ENCODE measurements at regions not wholly inside any gene's neighbourhood (a gene's known extent, or its start where the extent isn't known, plus 50 kb on each side); places are given as distances from the start of the nearest gene placed in this dataset.

- no peaks in the 10 kb centered on the region for H3K9me3 ChIP-seq (ENCODE audit: low read depth)
- H3K79me2 ChIP-seq, result no peaks in the 10 kb centered on the region
- no peaks in the 10 kb centered on the region for H3K9me2 ChIP-seq (replicated peaks; ENCODE audit: insufficient read depth)
Measured at GRCh38 chr1:193929374-193930033, 743.1 kb upstream of the B3GALT2 start.

GRCh38 chr1:193927550-193927949 is 741.1 kb upstream of the B3GALT2 start:
- Histone ChIP-seq H3K4me3 (no peak overlapping the region), H2AFZ (no peak overlapping the region), H4K20me1 (ENCODE audit: insufficient read depth, poor library complexity, severe bottlenecking) (no peaks in the 10 kb centered on the region), H3K27ac (no peak overlapping the region), H3K27me3 (no peaks in the 10 kb centered on the region), H3K9me3 (ENCODE audit: low read depth) (no peaks in the 10 kb centered on the region), H3K9me2 (replicated peaks; ENCODE audit: insufficient read depth) (no peaks in the 10 kb centered on the region), H3K4me1 (ENCODE audit: insufficient read depth) (no peaks in the 10 kb centered on the region), H3K79me2 (no peaks in the 10 kb centered on the region), H3K36me3 (replicated peaks; ENCODE audit: insufficient read depth, low read depth) (no peaks in the 10 kb centered on the region), H3K4me2 (no peak overlapping the region)
- DNase-seq (ENCODE audit: low spot score), result no peak
- WGBS (ENCODE audit: low lambda C conversion rate, missing lambda C conversion rate), result 56% methylated on average over 4 of the region's 4 CpGs
- no peak for TF ChIP-seq EZH2 (IDR thresholded peaks at IDR 0.05; ENCODE audit: borderline replicate concordance)
- no peak for TF ChIP-seq EZH2phosphoT487 (IDR thresholded peaks at IDR 0.05; ENCODE audit: low read depth, severe bottlenecking, unreplicated experiment)
- TF ChIP-seq CTCF (IDR thresholded peaks at IDR 0.05; ENCODE audit: poor library complexity), result no peak

More at GRCh38 chr1:193929374-193930033, 743.1 kb upstream of the B3GALT2 start:
- no peak for DNase-seq (ENCODE audit: low spot score)
- H3K27ac ChIP-seq, result no peak overlapping the region
- no peaks in the 10 kb centered on the region for H3K36me3 ChIP-seq (replicated peaks; ENCODE audit: insufficient read depth, low read depth)
- 82% methylated on average over 4 of the region's 4 CpGs for WGBS (ENCODE audit: low lambda C conversion rate, missing lambda C conversion rate)
- H3K4me1 ChIP-seq (ENCODE audit: insufficient read depth), result no peaks in the 10 kb centered on the region
- no peak for TF ChIP-seq EZH2 (IDR thresholded peaks at IDR 0.05; ENCODE audit: borderline replicate concordance)
- no peak for TF ChIP-seq CTCF (IDR thresholded peaks at IDR 0.05; ENCODE audit: poor library complexity)
- no peak for TF ChIP-seq EZH2phosphoT487 (IDR thresholded peaks at IDR 0.05; ENCODE audit: low read depth, severe bottlenecking, unreplicated experiment)
- no peaks in the 10 kb centered on the region for H3K27me3 ChIP-seq
- H4K20me1 ChIP-seq (ENCODE audit: insufficient read depth, poor library complexity, severe bottlenecking), result no peaks in the 10 kb centered on the region
- H3K4me2 ChIP-seq, result no peak overlapping the region
- H2AFZ ChIP-seq, result no peak overlapping the region
- no peak overlapping the region for H3K4me3 ChIP-seq

- Histone ChIP-seq H3K27me3 (no peaks in the 10 kb centered on the region), H3K36me3 (replicated peaks; ENCODE audit: insufficient read depth, low read depth) (no peaks in the 10 kb centered on the region), H3K27ac (no peak overlapping the region), H3K79me2 (no peaks in the 10 kb centered on the region), H3K9me3 (ENCODE audit: low read depth) (no peaks in the 10 kb centered on the region), H2AFZ (no peak overlapping the region), H3K4me1 (ENCODE audit: insufficient read depth) (no peaks in the 10 kb centered on the region), H3K4me3 (no peak overlapping the region), H3K9me2 (replicated peaks; ENCODE audit: insufficient read depth) (no peaks in the 10 kb centered on the region), H3K4me2 (no peak overlapping the region), H4K20me1 (ENCODE audit: insufficient read depth, poor library complexity, severe bottlenecking) (no peaks in the 10 kb centered on the region)
- TF ChIP-seq CTCF (IDR thresholded peaks at IDR 0.05; ENCODE audit: poor library complexity) (no peak), EZH2 (IDR thresholded peaks at IDR 0.05; ENCODE audit: borderline replicate concordance) (no peak), EZH2phosphoT487 (IDR thresholded peaks at IDR 0.05; ENCODE audit: low read depth, severe bottlenecking, unreplicated experiment) (no peak)
- no peak for DNase-seq (ENCODE audit: low spot score)
- WGBS (ENCODE audit: low lambda C conversion rate, missing lambda C conversion rate), result 98% methylated on average over 7 of the region's 7 CpGs
Measured at GRCh38 chr1:193926956-193927355, 740.5 kb upstream of the B3GALT2 start.
